ENCODE measurements at regions not wholly inside any gene's neighbourhood (a gene's known extent, or its start where the extent isn't known, plus 50 kb on each side); places are given as distances from the start of the nearest gene placed in this dataset.

- H3K9me3 ChIP-seq (ENCODE audit: control insufficient read depth, insufficient read depth, low read depth, low read length): no peaks in the 10 kb centered on the region
- no peak overlapping the region for H3K27ac ChIP-seq (ENCODE audit: low read depth, low read length)
- no peak overlapping the region for H3K4me3 ChIP-seq (ENCODE audit: low read depth, low read length)
- H3K36me3 ChIP-seq (ENCODE audit: control insufficient read depth, insufficient read depth, low read length): no peaks in the 10 kb centered on the region
- no peak overlapping the region for H3K9ac ChIP-seq (ENCODE audit: low read length)
- H3K27me3 ChIP-seq (ENCODE audit: control insufficient read depth, insufficient read depth, low read length): no peaks in the 10 kb centered on the region
- no peaks in the 10 kb centered on the region for H3K4me1 ChIP-seq (ENCODE audit: control insufficient read depth, insufficient read depth, low read length)
Observed at GRCh38 chr14:39722547-39723273, 290.5 kb upstream of the FBXO33 start.

GRCh38 chr14:39716987-39717570 is 284.8 kb upstream of the FBXO33 start:
- Histone ChIP-seq H3K9ac (ENCODE audit: low read length) (no peak overlapping the region), H3K4me1 (ENCODE audit: control insufficient read depth, insufficient read depth, low read length) (peaks cover 7% of the 10 kb centered on the region), H3K36me3 (ENCODE audit: control insufficient read depth, insufficient read depth, low read length) (no peaks in the 10 kb centered on the region), H3K4me3 (ENCODE audit: low read depth, low read length) (no peak overlapping the region), H3K9me3 (ENCODE audit: control insufficient read depth, insufficient read depth, low read depth, low read length) (no peaks in the 10 kb centered on the region), H3K27ac (ENCODE audit: low read depth, low read length) (no peak overlapping the region), H3K27me3 (ENCODE audit: control insufficient read depth, insufficient read depth, low read length) (no peaks in the 10 kb centered on the region)

- Histone ChIP-seq H3K4me3 (ENCODE audit: low read depth, low read length) (no peak overlapping the region), H3K27me3 (ENCODE audit: control insufficient read depth, insufficient read depth, low read length) (no peaks in the 10 kb centered on the region), H3K9me3 (ENCODE audit: control insufficient read depth, insufficient read depth, low read depth, low read length) (no peaks in the 10 kb centered on the region), H3K36me3 (ENCODE audit: control insufficient read depth, insufficient read depth, low read length) (no peaks in the 10 kb centered on the region), H3K4me1 (ENCODE audit: control insufficient read depth, insufficient read depth, low read length) (peaks cover 7% of the 10 kb centered on the region), H3K9ac (ENCODE audit: low read length) (no peak overlapping the region), H3K27ac (ENCODE audit: low read depth, low read length) (no peak overlapping the region)
Observed at GRCh38 chr14:39712293-39712999, 280.2 kb upstream of the FBXO33 start.

GRCh38 chr14:39704594-39704993 is 272.4 kb upstream of the FBXO33 start:
- Histone ChIP-seq H3K9ac (ENCODE audit: low read length) (no peak overlapping the region), H3K27me3 (ENCODE audit: control insufficient read depth, insufficient read depth, low read length) (no peaks in the 10 kb centered on the region), H3K4me3 (ENCODE audit: low read depth, low read length) (no peak overlapping the region), H3K27ac (ENCODE audit: low read depth, low read length) (no peak overlapping the region), H3K9me3 (ENCODE audit: control insufficient read depth, insufficient read depth, low read depth, low read length) (peaks cover 11% of the 10 kb centered on the region), H3K36me3 (ENCODE audit: control insufficient read depth, insufficient read depth, low read length) (no peaks in the 10 kb centered on the region), H3K4me1 (ENCODE audit: control insufficient read depth, insufficient read depth, low read length) (no peaks in the 10 kb centered on the region)

DNA sequence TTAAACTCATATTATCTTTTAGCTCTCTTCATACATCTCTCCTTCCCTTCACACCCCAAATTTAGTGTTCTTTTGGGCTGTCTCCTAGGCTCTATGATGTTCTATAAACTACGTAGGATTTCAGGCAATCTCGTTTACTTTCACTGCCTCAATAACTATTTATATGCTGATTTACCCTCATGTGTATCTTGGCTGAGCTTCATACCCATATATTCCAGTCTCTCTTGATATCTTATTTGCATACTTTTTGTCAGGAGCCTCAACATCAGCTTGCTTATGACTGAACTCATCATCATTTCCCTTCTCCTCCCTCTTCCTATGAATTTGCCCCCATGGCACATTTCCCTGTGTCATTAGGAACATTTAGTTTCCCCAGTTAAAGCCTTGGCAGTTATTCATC is 262.1 kb upstream of the FBXO33 start:
- Histone ChIP-seq H3K9me3 (ENCODE audit: control insufficient read depth, insufficient read depth, low read depth, low read length) (no peaks in the 10 kb centered on the region), H3K36me3 (ENCODE audit: control insufficient read depth, insufficient read depth, low read length) (no peaks in the 10 kb centered on the region), H3K4me1 (ENCODE audit: control insufficient read depth, insufficient read depth, low read length) (no peaks in the 10 kb centered on the region), H3K27me3 (ENCODE audit: control insufficient read depth, insufficient read depth, low read length) (no peaks in the 10 kb centered on the region), H3K9ac (ENCODE audit: low read length) (no peak overlapping the region), H3K27ac (ENCODE audit: low read depth, low read length) (no peak overlapping the region), H3K4me3 (ENCODE audit: low read depth, low read length) (no peak overlapping the region)

- H3K27me3 ChIP-seq (ENCODE audit: control insufficient read depth, insufficient read depth, low read length): no peaks in the 10 kb centered on the region
- no peaks in the 10 kb centered on the region for H3K9me3 ChIP-seq (ENCODE audit: control insufficient read depth, insufficient read depth, low read depth, low read length)
- peaks cover 14% of the 10 kb centered on the region for H3K4me1 ChIP-seq (ENCODE audit: control insufficient read depth, insufficient read depth, low read length)
- no peak overlapping the region for H3K9ac ChIP-seq (ENCODE audit: low read length)
- no peak overlapping the region for H3K27ac ChIP-seq (ENCODE audit: low read depth, low read length)
- no peak overlapping the region for H3K4me3 ChIP-seq (ENCODE audit: low read depth, low read length)
- H3K36me3 ChIP-seq (ENCODE audit: control insufficient read depth, insufficient read depth, low read length): no peaks in the 10 kb centered on the region
Observed at GRCh38 chr14:39683691-39684260, 251.5 kb upstream of the FBXO33 start.

DNA sequence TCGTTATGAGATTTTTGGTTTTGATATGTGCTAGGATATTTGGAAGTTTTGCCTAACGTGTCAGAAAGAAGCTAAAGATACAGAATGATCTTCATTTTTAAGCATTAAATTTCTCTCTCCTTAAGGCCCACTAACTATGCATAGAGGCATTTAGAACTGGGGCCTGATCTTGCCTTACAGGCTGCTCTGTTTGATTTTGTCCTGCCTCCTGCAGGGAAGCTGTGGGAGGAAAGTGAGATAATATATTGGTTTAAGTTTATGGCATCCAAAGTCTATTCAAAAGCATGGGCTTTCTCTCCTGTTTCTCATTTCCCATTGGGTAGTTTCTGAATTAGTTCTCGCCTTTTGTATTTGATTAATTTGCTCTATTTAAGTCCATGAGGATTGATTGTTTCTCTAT is 250.3 kb upstream of the FBXO33 start:
- no peaks in the 10 kb centered on the region for H3K9me3 ChIP-seq (ENCODE audit: control insufficient read depth, insufficient read depth, low read depth, low read length)
- no peaks in the 10 kb centered on the region for H3K27me3 ChIP-seq (ENCODE audit: control insufficient read depth, insufficient read depth, low read length)
- H3K36me3 ChIP-seq (ENCODE audit: control insufficient read depth, insufficient read depth, low read length): no peaks in the 10 kb centered on the region
- H3K9ac ChIP-seq (ENCODE audit: low read length): no peak overlapping the region
- H3K4me3 ChIP-seq (ENCODE audit: low read depth, low read length): no peak overlapping the region
- no peak overlapping the region for H3K27ac ChIP-seq (ENCODE audit: low read depth, low read length)
- peaks cover 14% of the 10 kb centered on the region for H3K4me1 ChIP-seq (ENCODE audit: control insufficient read depth, insufficient read depth, low read length)

DNA sequence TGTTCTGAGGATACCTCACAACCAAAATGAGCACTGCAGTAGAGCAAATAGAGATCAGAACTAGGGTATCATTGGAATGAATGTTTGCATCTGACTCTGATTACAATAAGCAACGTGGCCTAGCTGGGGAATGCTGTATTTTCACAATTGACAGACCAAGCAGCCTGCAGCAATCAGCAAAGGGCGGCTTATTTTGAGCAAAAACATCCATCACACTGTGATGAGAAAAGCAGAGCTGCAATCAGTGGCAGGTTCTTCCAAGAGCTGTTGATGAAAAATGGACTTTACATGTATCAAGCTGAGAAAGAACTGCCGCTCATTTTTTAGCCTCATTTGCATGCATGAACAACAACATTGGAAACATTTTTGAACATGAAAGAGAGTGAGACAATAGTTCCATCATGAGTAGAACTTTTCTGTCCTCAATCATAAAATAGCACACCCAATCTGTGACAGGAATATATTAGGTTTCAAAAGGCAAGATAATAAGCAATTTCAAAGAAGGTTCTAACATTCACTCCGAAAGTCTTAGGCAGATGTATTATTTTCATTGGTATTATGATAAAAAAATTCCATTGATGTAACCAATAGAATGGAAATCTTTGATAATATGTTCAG is 249.7 kb upstream of the FBXO33 start:
- H3K27ac ChIP-seq (ENCODE audit: low read depth, low read length): no peak overlapping the region
- H3K36me3 ChIP-seq (ENCODE audit: control insufficient read depth, insufficient read depth, low read length): no peaks in the 10 kb centered on the region
- no peak overlapping the region for H3K4me3 ChIP-seq (ENCODE audit: low read depth, low read length)
- peaks cover 14% of the 10 kb centered on the region for H3K4me1 ChIP-seq (ENCODE audit: control insufficient read depth, insufficient read depth, low read length)
- no peaks in the 10 kb centered on the region for H3K27me3 ChIP-seq (ENCODE audit: control insufficient read depth, insufficient read depth, low read length)
- H3K9ac ChIP-seq (ENCODE audit: low read length): no peak overlapping the region
- no peaks in the 10 kb centered on the region for H3K9me3 ChIP-seq (ENCODE audit: control insufficient read depth, insufficient read depth, low read depth, low read length)

DNA sequence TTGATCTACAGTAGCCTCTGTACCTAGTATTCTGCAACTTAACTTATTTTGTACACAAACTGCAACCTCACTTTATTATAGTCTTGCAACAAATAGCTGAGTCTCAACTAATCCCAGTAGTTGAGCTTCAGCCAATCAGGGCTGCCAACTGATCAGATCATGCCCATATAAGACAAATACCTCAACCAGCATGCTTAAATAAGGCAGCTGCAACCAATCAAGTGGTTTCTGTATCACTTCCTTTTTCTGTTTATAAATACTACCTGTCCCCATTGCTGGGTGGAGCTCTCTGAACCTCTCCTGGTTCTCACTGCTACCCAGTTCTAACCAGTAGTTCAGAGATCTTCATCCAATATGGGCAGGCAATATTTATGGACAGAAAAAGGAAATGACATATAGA is 248.5 kb upstream of the FBXO33 start:
- no peaks in the 10 kb centered on the region for H3K9me3 ChIP-seq (ENCODE audit: control insufficient read depth, insufficient read depth, low read depth, low read length)
- H3K9ac ChIP-seq (ENCODE audit: low read length): no peak overlapping the region
- H3K4me3 ChIP-seq (ENCODE audit: low read depth, low read length): no peak overlapping the region
- H3K27ac ChIP-seq (ENCODE audit: low read depth, low read length): no peak overlapping the region
- H3K36me3 ChIP-seq (ENCODE audit: control insufficient read depth, insufficient read depth, low read length): no peaks in the 10 kb centered on the region
- H3K27me3 ChIP-seq (ENCODE audit: control insufficient read depth, insufficient read depth, low read length): no peaks in the 10 kb centered on the region
- peaks cover 14% of the 10 kb centered on the region for H3K4me1 ChIP-seq (ENCODE audit: control insufficient read depth, insufficient read depth, low read length)

GRCh38 chr14:39673734-39674133 is 241.5 kb upstream of the FBXO33 start:
- H3K9ac ChIP-seq (ENCODE audit: low read length): no peak overlapping the region
- no peaks in the 10 kb centered on the region for H3K36me3 ChIP-seq (ENCODE audit: control insufficient read depth, insufficient read depth, low read length)
- 0 out of 2 replicates have a peak overlapping the region, but pooled peaks have one; percentile 4 for H3K27ac ChIP-seq (ENCODE audit: low read depth, low read length)
- H3K4me1 ChIP-seq (ENCODE audit: control insufficient read depth, insufficient read depth, low read length): peaks cover 24% of the 10 kb centered on the region
- H3K27me3 ChIP-seq (ENCODE audit: control insufficient read depth, insufficient read depth, low read length): no peaks in the 10 kb centered on the region
- no peaks in the 10 kb centered on the region for H3K9me3 ChIP-seq (ENCODE audit: control insufficient read depth, insufficient read depth, low read depth, low read length)
- H3K4me3 ChIP-seq (ENCODE audit: low read depth, low read length): no peak overlapping the region; the same call in 1 of the 2 replicates

Data from HUES6 (cell line).